ENCODE measurements at regions not wholly inside any gene's neighbourhood (a gene's known extent, or its start where the extent isn't known, plus 50 kb on each side); places are given as distances from the start of the nearest gene placed in this dataset.

- Histone ChIP-seq H3K27ac (ENCODE audit: low read length) (no peak overlapping the region), H3F3A (ENCODE audit: insufficient read depth, low read length, poor library complexity, severe bottlenecking) (no peaks in the 10 kb centered on the region), H3K9me3 (ENCODE audit: low read length) (no peaks in the 10 kb centered on the region), H3K4me2 (ENCODE audit: low read length) (no peak overlapping the region), H3K4me3 (ENCODE audit: low read length) (no peak overlapping the region), H3K9ac (ENCODE audit: low read length) (no peak overlapping the region), H3K9me2 (ENCODE audit: insufficient read depth, low read length) (no peaks in the 10 kb centered on the region), H2AFZ (ENCODE audit: low read depth, low read length) (no peak overlapping the region), H3K27me3 (ENCODE audit: insufficient read depth, low read depth, low read length) (no peaks in the 10 kb centered on the region), H4K20me1 (ENCODE audit: insufficient read depth) (no peaks in the 10 kb centered on the region), H3K36me3 (ENCODE audit: insufficient read depth, low read length) (no peaks in the 10 kb centered on the region), H3K79me2 (replicated peaks; ENCODE audit: insufficient read depth, low read length) (no peaks in the 10 kb centered on the region)
- TF ChIP-seq EP300 (conservative IDR thresholded peaks at IDR 0.05; ENCODE audit: poor library complexity, severe bottlenecking), result no peak
- no peak for TF ChIP-seq POLR2AphosphoS5 (IDR thresholded peaks at IDR 0.05)
- no peak for TF ChIP-seq TAF1 (IDR thresholded peaks at IDR 0.05; ENCODE audit: low read depth)
- no peak for TF ChIP-seq EZH2 (IDR thresholded peaks at IDR 0.05; ENCODE audit: borderline replicate concordance, insufficient read depth, low read length, poor library complexity, severe bottlenecking)
Measured at GRCh38 chr21:38679534-38679933, 126.2 kb upstream of the ETS2 start.

- H3K9me2 ChIP-seq (ENCODE audit: insufficient read depth, low read length), result no peaks in the 10 kb centered on the region
- no peaks in the 10 kb centered on the region for H3K36me3 ChIP-seq (ENCODE audit: insufficient read depth, low read length)
- H3F3A ChIP-seq (ENCODE audit: insufficient read depth, low read length, poor library complexity, severe bottlenecking), result no peaks in the 10 kb centered on the region
- no peaks in the 10 kb centered on the region for H3K79me2 ChIP-seq (replicated peaks; ENCODE audit: insufficient read depth, low read length)
- H3K4me3 ChIP-seq (ENCODE audit: low read length), result no peak overlapping the region
- H3K9ac ChIP-seq (ENCODE audit: low read length), result no peak overlapping the region
- no peak overlapping the region for H3K27ac ChIP-seq (ENCODE audit: low read length)
- no peaks in the 10 kb centered on the region for H4K20me1 ChIP-seq (ENCODE audit: insufficient read depth)
- H3K9me3 ChIP-seq (ENCODE audit: low read length), result no peaks in the 10 kb centered on the region
- H2AFZ ChIP-seq (ENCODE audit: low read depth, low read length), result no peak overlapping the region
- H3K4me2 ChIP-seq (ENCODE audit: low read length), result no peak overlapping the region
- no peak for TF ChIP-seq CTCF (IDR thresholded peaks at IDR 0.05; ENCODE audit: poor library complexity, severe bottlenecking)
- TF ChIP-seq EP300 (conservative IDR thresholded peaks at IDR 0.05; ENCODE audit: poor library complexity, severe bottlenecking), result no peak
- no peak for TF ChIP-seq REST (IDR thresholded peaks at IDR 0.05; ENCODE audit: borderline replicate concordance)
- no peak for TF ChIP-seq SMC3 (conservative IDR thresholded peaks at IDR 0.05; ENCODE audit: poor library complexity)
- TF ChIP-seq RAD21 (conservative IDR thresholded peaks at IDR 0.05), result no peak
- TF ChIP-seq POLR2AphosphoS5 (IDR thresholded peaks at IDR 0.05), result no peak
- TF ChIP-seq EZH2 (IDR thresholded peaks at IDR 0.05; ENCODE audit: borderline replicate concordance, insufficient read depth, low read length, poor library complexity, severe bottlenecking), result no peak
- TF ChIP-seq TAF1 (IDR thresholded peaks at IDR 0.05; ENCODE audit: low read depth), result no peak
- TF ChIP-seq MXI1 (conservative IDR thresholded peaks at IDR 0.05; ENCODE audit: poor library complexity, severe bottlenecking), result no peak
- no peaks in the 10 kb centered on the region for H3K27me3 ChIP-seq (ENCODE audit: insufficient read depth, low read depth, low read length)
Measured at GRCh38 chr21:38680401-38680800, 125.3 kb upstream of the ETS2 start.

Data from neural cell (in vitro differentiated cells).